ENCODE measurements at regions not wholly inside any gene's neighbourhood (a gene's known extent, or its start where the extent isn't known, plus 50 kb on each side); places are given as distances from the start of the nearest gene placed in this dataset.

- TF ChIP-seq POLR2A (IDR thresholded peaks at IDR 0.05) (no peak), CTCF (IDR thresholded peaks at IDR 0.05) (no peak), EP300 (IDR thresholded peaks at IDR 0.05) (peak in 1 of 2 donors; percentile 57)
Observed at GRCh38 chr9:106653213-106653612, 209.8 kb upstream of the ZNF462 start.
